OCI-LY3 (cell line): ENCODE measurements at regions not wholly inside any gene's neighbourhood (a gene's known extent, or its start where the extent isn't known, plus 50 kb on each side); places are given as distances from the start of the nearest gene placed in this dataset.

Experiments
- H2AFZ ChIP-seq: fragments of 200-600, 300-600 bp; shearing (Covaris generic); 2 replicates; pipeline ENCODE4 v1.6.0; 2014; ENCODE audit warnings: antibody characterized with exemption, low read depth, low read length
- H3K27ac ChIP-seq: fragments of 200-600, 300-600 bp; sonication (generic); 2 replicates; pipeline ENCODE4 v1.5.1; 2014; ENCODE audit warnings: mild to moderate bottlenecking, low read length, moderate library complexity, mixed read lengths
- H3K27me3 ChIP-seq: fragments of 200-600, 300-600 bp; sonication (generic); 2 replicates; pipeline ENCODE4 v1.6.1; 2014; ENCODE audit warnings: low read depth, low read length, mixed read lengths
- H3K36me3 ChIP-seq: fragments of 200-600, 300-600 bp; sonication (generic); replicated peaks from 2 replicates; pipeline ENCODE3; 2014; ENCODE audit warnings: low read depth, low read length, mixed read lengths
- H3K4me1 ChIP-seq: fragments of 300-600, 200-600 bp; sonication (generic); 2 replicates; pipeline ENCODE4 v1.6.1; 2014; ENCODE audit warnings: low read length, mixed read lengths
- H3K4me2 ChIP-seq: fragments of 200-600, 300-600 bp; sonication (generic); 2 replicates; pipeline ENCODE4 v1.6.1; 2014; ENCODE audit warnings: low read length, mixed read lengths
- H3K4me3 ChIP-seq: fragments of 300-600, 200-600 bp; sonication (generic); 2 replicates; pipeline ENCODE4 v1.5.1; 2014; ENCODE audit warnings: antibody characterized with exemption, mild to moderate bottlenecking, low read length, moderate library complexity
- H3K79me2 ChIP-seq: fragments of 300-600, 200-600 bp; shearing (Covaris generic); 2 replicates; pipeline ENCODE4 v1.6.1; 2014; ENCODE audit warnings: mild to moderate bottlenecking, low read length, mixed read lengths
- H3K9ac ChIP-seq: fragments of 300-600, 200-600 bp; shearing (Covaris generic); 2 replicates; pipeline ENCODE4 v1.6.0; 2014; ENCODE audit warnings: mild to moderate bottlenecking, low read length, moderate library complexity
- H3K9me3 ChIP-seq: fragments of 200-600, 300-600 bp; shearing (Covaris generic); 2 replicates; pipeline ENCODE4 v1.6.1; 2014; ENCODE audit warnings: low read length, mixed read lengths; ENCODE audit not compliant: insufficient read depth
- H4K20me1 ChIP-seq: fragments of 200-600, 300-600 bp; sonication (generic); 2 replicates; pipeline ENCODE4 v1.6.1; 2016; ENCODE audit warnings: low read length, mixed read lengths; ENCODE audit not compliant: insufficient read depth
- EZH2phosphoT487 ChIP-seq: fragments of 200-600 bp; shearing (Covaris generic); IDR thresholded peaks from 2 replicates; pipeline ENCODE4 v1.6.1; 2018; ENCODE audit warnings: antibody characterized with exemption, mixed run types, low read depth
- TF ChIP-seq, protein P1 (sequence below): fragments of 200-600, 300-600 bp; sonication (generic); IDR thresholded peaks from 2 replicates; pipeline ENCODE4 v1.5.1; 2014; ENCODE audit warnings: antibody characterized with exemption, low read length, low read depth

DNA sequence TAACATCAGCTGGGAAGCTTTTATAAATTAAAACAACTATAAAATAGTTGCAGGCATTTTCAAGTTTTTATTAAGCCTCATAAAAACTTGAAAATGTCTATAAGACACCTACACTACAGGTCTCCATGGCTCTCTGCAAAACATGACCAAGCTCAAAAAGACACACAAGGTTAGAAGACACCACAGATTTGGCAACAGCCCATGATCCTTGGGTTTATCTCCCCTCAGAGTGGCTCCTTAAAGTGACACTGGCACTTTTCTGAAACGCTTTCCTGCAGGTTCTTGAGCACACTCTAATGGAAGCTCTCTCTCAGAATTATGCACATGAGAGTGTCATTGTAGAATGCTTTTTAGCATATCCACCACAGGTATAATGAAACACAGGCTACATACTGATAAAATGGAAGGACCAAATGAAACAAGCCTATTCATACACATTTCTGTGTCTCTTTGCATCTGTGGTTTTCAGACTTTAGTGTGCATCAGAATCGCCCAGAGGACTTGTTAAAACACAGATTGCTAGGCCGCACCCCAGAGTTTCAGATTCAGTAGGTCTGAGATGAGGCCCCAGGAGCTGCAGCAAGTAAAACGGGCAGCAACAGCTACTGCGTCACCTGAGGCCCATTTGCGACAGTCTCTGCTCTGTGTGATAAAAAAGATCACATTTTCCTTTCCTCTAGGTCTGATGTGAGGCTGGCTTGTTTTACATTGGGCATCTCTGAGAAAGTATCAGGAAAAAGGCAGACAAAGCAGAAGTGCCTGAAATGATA is 75.0 kb upstream of the WSB1 start:
- peaks cover 38% of the 10 kb centered on the region for H3K4me1 ChIP-seq
- H4K20me1 ChIP-seq = no peaks in the 10 kb centered on the region
- peaks cover 10% of the 10 kb centered on the region; the same call in 1 of the 2 replicates for H3K9me3 ChIP-seq
- no peaks in the 10 kb centered on the region for H3K79me2 ChIP-seq
- H3K27ac ChIP-seq = peak overlapping the region; percentile 85
- no peaks in the 10 kb centered on the region for H3K27me3 ChIP-seq
- peaks cover 7% of the 10 kb centered on the region for H3K36me3 ChIP-seq
- peak overlapping the region; percentile 67 for H3K4me2 ChIP-seq
- peak overlapping the region; percentile 47 for H3K9ac ChIP-seq
- TF ChIP-seq, protein P1, sequence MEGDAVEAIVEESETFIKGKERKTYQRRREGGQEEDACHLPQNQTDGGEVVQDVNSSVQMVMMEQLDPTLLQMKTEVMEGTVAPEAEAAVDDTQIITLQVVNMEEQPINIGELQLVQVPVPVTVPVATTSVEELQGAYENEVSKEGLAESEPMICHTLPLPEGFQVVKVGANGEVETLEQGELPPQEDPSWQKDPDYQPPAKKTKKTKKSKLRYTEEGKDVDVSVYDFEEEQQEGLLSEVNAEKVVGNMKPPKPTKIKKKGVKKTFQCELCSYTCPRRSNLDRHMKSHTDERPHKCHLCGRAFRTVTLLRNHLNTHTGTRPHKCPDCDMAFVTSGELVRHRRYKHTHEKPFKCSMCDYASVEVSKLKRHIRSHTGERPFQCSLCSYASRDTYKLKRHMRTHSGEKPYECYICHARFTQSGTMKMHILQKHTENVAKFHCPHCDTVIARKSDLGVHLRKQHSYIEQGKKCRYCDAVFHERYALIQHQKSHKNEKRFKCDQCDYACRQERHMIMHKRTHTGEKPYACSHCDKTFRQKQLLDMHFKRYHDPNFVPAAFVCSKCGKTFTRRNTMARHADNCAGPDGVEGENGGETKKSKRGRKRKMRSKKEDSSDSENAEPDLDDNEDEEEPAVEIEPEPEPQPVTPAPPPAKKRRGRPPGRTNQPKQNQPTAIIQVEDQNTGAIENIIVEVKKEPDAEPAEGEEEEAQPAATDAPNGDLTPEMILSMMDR = no peak
- TF ChIP-seq EZH2phosphoT487 = no peak
- 0 out of 2 replicates have a peak overlapping the region, but pooled peaks have one; percentile 9 for H3K4me3 ChIP-seq
- peak overlapping the region; percentile 98 for H2AFZ ChIP-seq

DNA sequence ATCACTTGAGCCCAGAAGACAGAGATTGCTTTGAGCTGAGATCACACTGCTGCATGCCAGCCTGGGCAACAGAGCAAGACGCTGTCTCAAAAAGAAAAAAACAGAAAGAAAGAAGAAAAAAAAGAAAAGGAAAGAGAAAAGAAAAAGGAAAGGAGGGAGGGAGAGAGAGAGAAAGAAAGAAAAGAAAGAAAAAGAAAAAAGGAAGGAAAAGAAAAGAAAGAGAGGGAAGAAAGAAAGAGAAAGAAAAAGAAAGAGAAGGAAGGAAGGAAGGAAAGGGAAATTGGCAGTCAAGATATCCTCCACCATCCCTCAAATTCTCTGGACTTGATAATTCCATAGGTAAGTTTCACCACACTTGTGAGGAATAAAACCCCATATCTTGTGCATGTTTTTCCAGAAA is 71.4 kb upstream of the WSB1 start:
- Histone ChIP-seq H3K36me3 (no peaks in the 10 kb centered on the region), H2AFZ (no peak overlapping the region), H3K9ac (no peak overlapping the region), H3K27ac (no peak overlapping the region), H3K4me2 (no peak overlapping the region), H3K4me3 (no peak overlapping the region), H3K27me3 (0 out of 2 replicates have a peak, but pooled peaks cover 4% of the 10 kb centered on the region), H3K79me2 (no peaks in the 10 kb centered on the region), H4K20me1 (no peaks in the 10 kb centered on the region), H3K4me1 (peaks cover 23% of the 10 kb centered on the region), H3K9me3 (no peaks in the 10 kb centered on the region)
- no peak for TF ChIP-seq EZH2phosphoT487
- TF ChIP-seq, protein P1 = no peak

DNA sequence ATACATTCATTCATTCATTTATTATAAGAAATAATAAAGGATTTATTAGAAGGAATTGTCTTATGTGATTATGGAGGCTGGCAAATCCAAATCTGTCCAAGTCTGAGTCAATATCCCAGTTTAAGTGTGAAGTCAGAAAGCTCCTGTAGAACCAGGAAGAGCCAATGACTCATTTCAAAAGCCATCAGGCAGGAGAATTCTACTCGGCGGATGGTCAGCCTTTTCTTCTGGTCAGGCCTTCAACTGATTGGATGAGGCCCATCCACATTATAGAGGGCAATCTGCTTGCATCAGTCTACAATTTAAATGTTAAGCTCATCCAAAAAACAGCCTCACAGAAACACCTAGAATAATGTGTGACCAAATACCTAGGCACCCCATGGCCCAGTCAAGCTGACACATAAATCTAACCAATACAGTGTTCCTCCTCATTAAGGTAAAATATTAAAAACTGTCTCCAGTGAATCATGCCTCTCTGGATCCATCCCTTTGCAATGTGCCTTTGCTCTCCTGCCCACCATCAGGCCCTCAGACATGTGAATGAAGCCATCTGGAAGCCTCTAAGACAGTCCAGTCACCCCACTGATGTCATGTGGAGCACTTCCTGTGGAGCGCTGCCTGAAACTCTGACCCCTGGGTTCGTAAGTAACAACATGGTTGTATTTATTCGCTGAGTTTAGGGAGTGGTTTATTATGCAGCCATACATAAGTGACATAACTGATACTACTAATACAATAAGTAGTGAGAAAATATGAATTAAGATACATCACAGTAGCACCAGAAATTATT is 69.2 kb upstream of the WSB1 start:
- no peak overlapping the region for H3K4me2 ChIP-seq
- H3K27ac ChIP-seq = no peak overlapping the region
- no peaks in the 10 kb centered on the region for H3K9me3 ChIP-seq
- H2AFZ ChIP-seq = no peak overlapping the region
- no peak overlapping the region for H3K9ac ChIP-seq
- no peaks in the 10 kb centered on the region for H4K20me1 ChIP-seq
- H3K36me3 ChIP-seq = no peaks in the 10 kb centered on the region
- peaks cover 1% of the 10 kb centered on the region for H3K4me1 ChIP-seq
- H3K27me3 ChIP-seq = 0 out of 2 replicates have a peak, but pooled peaks cover 4% of the 10 kb centered on the region
- no peaks in the 10 kb centered on the region for H3K79me2 ChIP-seq
- H3K4me3 ChIP-seq = no peak overlapping the region
- TF ChIP-seq EZH2phosphoT487 = no peak
- TF ChIP-seq, protein P1 = no peak

DNA sequence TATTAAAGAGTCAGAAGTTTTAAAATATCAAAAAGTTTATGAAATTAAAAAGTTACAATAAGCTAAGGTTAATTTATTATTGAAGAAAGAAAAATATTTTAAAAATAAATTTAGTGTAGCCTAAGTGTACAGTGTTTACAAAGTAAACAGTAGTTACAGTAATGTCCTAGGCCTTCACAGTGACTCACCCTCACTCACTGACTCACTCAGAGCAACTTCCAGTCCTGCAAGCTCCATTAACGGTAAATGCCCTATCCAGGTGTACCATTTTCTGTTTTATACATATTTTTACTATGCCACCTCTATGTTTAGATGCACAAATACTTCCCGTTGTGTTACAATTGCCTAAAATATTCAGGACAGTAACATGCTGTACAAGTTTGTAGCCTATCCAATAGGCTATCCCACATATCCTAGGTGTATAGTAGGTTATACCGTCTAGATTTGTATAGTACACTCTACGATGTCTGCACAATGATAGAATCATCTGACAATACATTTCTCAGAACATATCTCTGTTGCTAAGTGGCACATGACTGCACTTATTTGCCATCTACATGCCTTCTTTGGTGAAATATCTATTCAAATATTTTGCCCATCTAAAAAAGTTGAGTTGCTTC is 67.2 kb upstream of the WSB1 start:
- Histone ChIP-seq H3K36me3 (no peaks in the 10 kb centered on the region), H3K27ac (no peak overlapping the region), H3K9ac (no peak overlapping the region), H3K4me3 (no peak overlapping the region), H4K20me1 (no peaks in the 10 kb centered on the region), H2AFZ (no peak overlapping the region), H3K9me3 (no peaks in the 10 kb centered on the region), H3K4me1 (no peaks in the 10 kb centered on the region), H3K4me2 (no peak overlapping the region), H3K79me2 (no peaks in the 10 kb centered on the region), H3K27me3 (0 out of 2 replicates have a peak, but pooled peaks cover 4% of the 10 kb centered on the region)
- TF ChIP-seq, protein P1 = no peak
- no peak for TF ChIP-seq EZH2phosphoT487
